ENCODE measurements at regions not wholly inside any gene's neighbourhood (a gene's known extent, or its start where the extent isn't known, plus 50 kb on each side); places are given as distances from the start of the nearest gene placed in this dataset.

GRCh38 chr2:13826314-13826853 lies 806.1 kb upstream of the LRATD1 start:
- TF ChIP-seq ZNF44 (CRISPR knock-in tag; IDR thresholded peaks at IDR 0.05) (no peak), ZBTB4 (CRISPR knock-in tag; IDR thresholded peaks at IDR 0.05; ENCODE audit: borderline replicate concordance) (no peak), NBN (conservative IDR thresholded peaks at IDR 0.05) (no peak), ZSCAN9 (CRISPR knock-in tag; IDR thresholded peaks at IDR 0.05; ENCODE audit: borderline replicate concordance) (no peak)

Measured in HepG2 (cell line).